Parathyroid adenoma (tissue), 2 donors: ENCODE measurements at regions not wholly inside any gene's neighbourhood (a gene's known extent, or its start where the extent isn't known, plus 50 kb on each side); places are given as distances from the start of the nearest gene placed in this dataset.

Source experiments
- H2AFZ ChIP-seq: fragments of 300-600 bp; sonication (generic); one replicate; pipeline ENCODE4 v1.7.0; 2017; ENCODE audit warnings: antibody characterized with exemption, mild to moderate bottlenecking
- H3K27ac ChIP-seq: fragments of 300-600 bp; sonication (generic); one replicate; pipeline ENCODE4 v1.7.0; 2017
- H3K27me3 ChIP-seq: fragments of 300-600 bp; sonication (generic); one replicate; pipeline ENCODE4 v1.7.0; 2017; ENCODE audit warnings: low read length; ENCODE audit not compliant: control insufficient read depth, insufficient read depth
- H3K36me3 ChIP-seq: fragments of 300-600 bp; sonication (generic); one replicate; pipeline ENCODE4 v1.7.0; 2017; ENCODE audit warnings: low read length; ENCODE audit not compliant: control insufficient read depth, insufficient read depth
- H3K4me1 ChIP-seq: fragments of 300-600 bp; sonication (generic); one replicate; pipeline ENCODE4 v1.7.0; 2017; ENCODE audit warnings: control low read depth
- H3K4me2 ChIP-seq: fragments of 300-600 bp; sonication (generic); one replicate; pipeline ENCODE4 v1.7.0; 2017; ENCODE audit warnings: low read length
- H3K4me3 ChIP-seq: fragments of 300-600 bp; sonication (generic); one replicate; pipeline ENCODE4 v1.7.0; 2017; ENCODE audit warnings: low read depth, low read length
- H3K79me2 ChIP-seq: fragments of 300-600 bp; sonication (generic); one replicate; pipeline ENCODE4 v1.7.0; 2017; ENCODE audit warnings: control low read depth
- H3K9ac ChIP-seq: fragments of 300-600 bp; sonication (generic); one replicate; pipeline ENCODE4 v1.7.0; 2017; ENCODE audit warnings: mild to moderate bottlenecking
- H3K9me3 ChIP-seq: fragments of 300-600 bp; sonication (generic); one replicate; pipeline ENCODE4 v1.7.0; 2017; ENCODE audit warnings: low read length; ENCODE audit not compliant: control insufficient read depth
- TF ChIP-seq, protein P1 (sequence below): fragments of 300-600 bp; sonication (generic); IDR thresholded peaks from one replicate; pipeline ENCODE4 v1.7.0; 2017; ENCODE audit warnings: antibody characterized with exemption, mild to moderate bottlenecking
- donor health status: primary hyperparathyroidism.

DNA sequence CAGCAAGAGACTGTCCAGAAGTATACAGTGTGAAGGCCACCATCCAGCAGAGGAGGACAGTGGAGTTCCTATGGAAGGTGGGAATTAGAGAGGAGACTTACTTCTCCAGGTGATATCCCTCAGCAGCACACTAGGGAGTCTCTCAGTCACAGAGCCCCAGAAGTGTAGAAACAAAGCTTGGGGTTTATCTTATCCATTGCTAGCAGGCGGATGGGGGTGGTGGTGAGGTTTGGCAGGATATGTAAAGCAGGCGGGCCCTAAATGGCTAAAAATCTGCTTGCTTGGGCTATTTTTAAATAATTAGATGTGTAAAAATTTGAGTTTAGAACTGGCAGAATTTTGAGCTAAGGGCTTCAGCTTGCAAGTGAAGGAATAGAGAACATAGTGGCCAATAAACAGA, 50.1 kb upstream of the RGS18 start:
- H3K27me3 ChIP-seq = no peaks in the 10 kb centered on the region
- H2AFZ ChIP-seq = no peak overlapping the region
- no peak overlapping the region for H3K9ac ChIP-seq
- no peak overlapping the region for H3K4me3 ChIP-seq
- H3K4me1 ChIP-seq = no peaks in the 10 kb centered on the region
- no peaks in the 10 kb centered on the region for H3K79me2 ChIP-seq
- H3K27ac ChIP-seq = no peak overlapping the region
- H3K36me3 ChIP-seq = no peaks in the 10 kb centered on the region
- H3K4me2 ChIP-seq = no peak overlapping the region
- no peaks in the 10 kb centered on the region for H3K9me3 ChIP-seq
- TF ChIP-seq, protein P1, sequence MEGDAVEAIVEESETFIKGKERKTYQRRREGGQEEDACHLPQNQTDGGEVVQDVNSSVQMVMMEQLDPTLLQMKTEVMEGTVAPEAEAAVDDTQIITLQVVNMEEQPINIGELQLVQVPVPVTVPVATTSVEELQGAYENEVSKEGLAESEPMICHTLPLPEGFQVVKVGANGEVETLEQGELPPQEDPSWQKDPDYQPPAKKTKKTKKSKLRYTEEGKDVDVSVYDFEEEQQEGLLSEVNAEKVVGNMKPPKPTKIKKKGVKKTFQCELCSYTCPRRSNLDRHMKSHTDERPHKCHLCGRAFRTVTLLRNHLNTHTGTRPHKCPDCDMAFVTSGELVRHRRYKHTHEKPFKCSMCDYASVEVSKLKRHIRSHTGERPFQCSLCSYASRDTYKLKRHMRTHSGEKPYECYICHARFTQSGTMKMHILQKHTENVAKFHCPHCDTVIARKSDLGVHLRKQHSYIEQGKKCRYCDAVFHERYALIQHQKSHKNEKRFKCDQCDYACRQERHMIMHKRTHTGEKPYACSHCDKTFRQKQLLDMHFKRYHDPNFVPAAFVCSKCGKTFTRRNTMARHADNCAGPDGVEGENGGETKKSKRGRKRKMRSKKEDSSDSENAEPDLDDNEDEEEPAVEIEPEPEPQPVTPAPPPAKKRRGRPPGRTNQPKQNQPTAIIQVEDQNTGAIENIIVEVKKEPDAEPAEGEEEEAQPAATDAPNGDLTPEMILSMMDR = no peak
